ENCODE measurements at regions not wholly inside any gene's neighbourhood (a gene's known extent, or its start where the extent isn't known, plus 50 kb on each side); places are given as distances from the start of the nearest gene placed in this dataset.

DNA sequence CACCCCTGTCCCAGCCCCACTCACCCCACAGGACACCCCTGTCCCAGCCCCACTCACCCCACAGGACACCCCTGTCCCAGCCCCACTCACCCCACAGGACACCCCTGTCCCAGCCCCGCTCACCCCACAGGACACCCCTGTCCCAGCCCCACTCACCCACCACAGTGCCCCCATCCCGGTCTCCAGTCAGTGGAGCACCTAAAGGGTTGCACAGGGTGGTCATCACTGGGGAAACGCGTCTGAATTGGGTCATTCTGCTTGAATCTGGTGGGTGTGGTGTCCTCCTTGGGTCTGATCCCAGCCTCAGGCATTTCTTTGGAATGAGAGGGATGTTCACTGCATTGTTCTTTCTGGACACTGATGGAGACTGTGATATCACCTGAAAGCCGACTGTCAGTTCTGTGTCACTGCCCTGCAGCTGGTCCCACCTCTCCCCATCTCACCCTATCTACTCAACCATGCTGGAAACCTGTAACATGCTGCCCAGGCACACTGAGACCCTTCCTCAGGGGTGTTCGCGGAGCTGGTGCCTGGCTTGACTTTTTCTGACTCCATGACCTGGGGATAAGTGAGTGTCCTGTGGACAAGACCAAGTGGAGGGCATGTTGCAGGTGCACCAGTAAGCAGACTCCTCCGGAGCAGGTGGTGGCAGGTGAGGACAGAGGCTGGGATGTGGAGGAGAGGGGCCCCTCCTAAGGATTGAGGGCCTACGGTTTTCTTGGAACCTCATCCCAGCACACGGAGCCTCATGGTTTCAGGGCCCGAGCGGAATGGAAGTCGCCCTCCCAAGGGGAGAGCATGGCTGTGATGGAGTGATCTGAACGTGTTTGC, 262.5 kb upstream of the PPP2R2D start:
- no peak for DNase-seq

DNA sequence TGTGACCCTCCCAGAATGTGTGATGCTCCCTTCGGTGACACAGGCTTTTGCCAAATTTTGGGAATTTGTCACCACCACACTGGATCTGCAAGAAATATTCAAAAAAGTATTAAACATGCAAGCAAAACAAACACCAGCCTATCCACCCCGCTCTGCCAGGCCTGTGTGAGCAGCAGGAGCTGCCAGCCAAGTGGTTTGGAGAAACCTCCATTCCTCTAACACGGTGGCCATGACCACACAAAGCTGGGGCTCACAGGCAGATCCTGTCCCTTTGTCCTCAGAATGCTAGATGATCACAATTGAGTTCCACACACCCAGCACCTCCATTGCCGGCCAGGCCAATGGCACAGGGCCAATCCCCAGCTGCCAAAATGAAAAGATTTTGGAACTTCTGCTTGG, 261.9 kb upstream of the PPP2R2D start:
- DNase-seq, result no peak

DNA sequence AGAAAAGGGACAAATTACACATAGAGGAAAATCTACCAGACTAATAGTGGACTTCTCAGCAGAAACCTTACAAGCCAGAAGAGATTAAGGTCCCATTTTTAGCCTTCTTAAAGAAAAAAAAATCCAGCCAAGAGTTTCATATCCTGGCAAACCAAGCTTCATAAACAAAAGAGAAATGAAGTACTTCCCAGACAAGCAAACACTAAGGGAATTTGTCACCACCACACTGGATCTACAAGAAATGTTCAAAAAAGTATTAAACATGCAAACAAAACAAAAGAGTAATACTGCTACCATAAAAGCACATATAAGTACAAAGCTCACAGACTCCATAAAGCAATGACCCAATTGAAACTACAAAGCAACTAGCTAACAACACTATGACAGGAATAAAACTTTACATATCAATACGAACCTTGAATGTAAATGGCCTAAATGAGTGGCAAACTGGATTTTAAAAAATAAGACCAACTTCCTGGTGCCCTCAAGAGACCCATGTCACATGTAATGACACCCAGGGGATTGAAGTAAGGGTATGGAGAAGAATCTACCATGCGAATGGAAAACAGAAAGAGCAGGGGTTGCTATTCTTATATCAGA, 260.7 kb upstream of the PPP2R2D start:
- DNase-seq, result no peak

DNA sequence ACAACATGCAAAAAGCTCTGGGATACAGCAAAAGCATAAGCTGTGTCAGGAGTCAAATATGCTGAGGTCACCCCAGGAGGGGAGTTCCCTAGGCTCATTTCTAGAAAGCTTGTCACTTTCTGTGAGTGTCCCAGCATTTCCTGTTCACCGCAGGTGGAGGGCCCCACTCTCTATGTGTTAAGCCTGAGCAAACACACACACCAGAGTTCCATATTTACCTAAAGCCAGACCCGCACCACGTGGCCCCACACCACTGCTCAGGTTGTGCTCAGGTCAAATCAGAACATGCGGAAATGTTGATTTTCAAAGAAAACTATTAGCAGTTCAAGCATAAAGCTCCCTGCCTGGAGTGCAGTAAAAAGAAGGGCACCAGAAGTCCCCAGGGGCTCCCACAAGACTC, 259.6 kb upstream of the PPP2R2D start:
- no peak for DNase-seq

DNA sequence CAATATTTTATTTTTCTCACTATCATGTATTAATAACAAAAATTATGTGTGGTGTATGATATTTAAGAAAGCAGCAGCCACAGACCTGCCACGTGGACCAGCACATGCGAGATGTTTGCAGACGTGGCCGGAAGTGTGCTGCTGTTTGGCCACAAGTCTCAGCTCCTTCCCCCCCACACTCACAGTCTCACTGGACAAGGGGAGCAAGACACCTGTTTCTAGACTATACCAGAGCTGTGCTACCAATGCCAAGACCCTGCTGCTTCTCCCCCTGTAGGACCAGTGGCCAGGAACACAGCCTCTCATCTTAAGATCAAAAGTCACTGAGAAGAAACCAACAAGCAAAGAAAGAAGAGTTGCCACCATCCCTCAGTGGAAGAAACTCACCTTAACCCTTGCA, 258.9 kb upstream of the PPP2R2D start:
- DNase-seq, result no peak

DNA sequence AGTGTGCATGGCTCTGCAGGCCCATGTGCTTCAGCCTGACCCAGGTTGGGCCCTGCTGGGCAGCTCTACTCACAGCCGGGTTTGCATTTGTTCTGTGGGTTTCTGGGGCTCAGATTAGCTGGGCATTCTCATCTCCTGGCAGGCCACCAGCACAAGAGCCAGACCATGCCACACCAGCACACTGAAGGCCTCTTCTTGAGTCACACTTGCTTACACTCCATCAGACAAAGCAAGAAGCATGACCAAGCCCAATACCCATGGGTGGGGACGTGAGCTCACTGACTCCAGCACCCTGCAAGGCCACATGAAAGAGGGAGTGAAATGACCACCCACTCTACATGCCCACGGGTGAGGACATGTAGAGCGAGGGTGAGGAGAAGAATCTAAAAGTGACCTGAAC, 257.8 kb upstream of the PPP2R2D start:
- DNase-seq, result no peak

DNA sequence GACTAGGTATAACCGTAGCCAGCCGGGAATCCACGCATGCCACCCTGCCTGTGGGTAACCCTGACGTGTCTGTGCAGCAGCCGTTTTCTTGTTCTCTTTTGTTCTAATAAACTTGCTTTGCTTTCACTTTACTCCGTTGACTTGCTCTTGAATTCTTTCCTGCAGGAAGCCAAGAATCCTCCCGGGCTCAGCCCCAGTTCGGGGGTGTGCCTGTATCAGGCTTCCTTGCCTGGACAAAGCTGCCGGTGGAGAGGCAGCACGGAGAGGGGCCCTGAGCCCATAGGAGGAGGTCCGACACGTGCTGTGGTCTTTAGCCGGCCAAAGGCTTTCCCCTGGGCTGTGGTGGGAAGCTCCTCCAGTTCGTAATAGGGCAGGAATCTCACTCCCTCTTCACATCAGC, 256.5 kb upstream of the PPP2R2D start:
- DNase-seq, result no peak

GRCh38 chr10:131644864-131645658, 255.7 kb upstream of the PPP2R2D start:
- DNase-seq, result no peak

GRCh38 chr10:131645756-131646155, 255.1 kb upstream of the PPP2R2D start:
- no peak for DNase-seq

DNA sequence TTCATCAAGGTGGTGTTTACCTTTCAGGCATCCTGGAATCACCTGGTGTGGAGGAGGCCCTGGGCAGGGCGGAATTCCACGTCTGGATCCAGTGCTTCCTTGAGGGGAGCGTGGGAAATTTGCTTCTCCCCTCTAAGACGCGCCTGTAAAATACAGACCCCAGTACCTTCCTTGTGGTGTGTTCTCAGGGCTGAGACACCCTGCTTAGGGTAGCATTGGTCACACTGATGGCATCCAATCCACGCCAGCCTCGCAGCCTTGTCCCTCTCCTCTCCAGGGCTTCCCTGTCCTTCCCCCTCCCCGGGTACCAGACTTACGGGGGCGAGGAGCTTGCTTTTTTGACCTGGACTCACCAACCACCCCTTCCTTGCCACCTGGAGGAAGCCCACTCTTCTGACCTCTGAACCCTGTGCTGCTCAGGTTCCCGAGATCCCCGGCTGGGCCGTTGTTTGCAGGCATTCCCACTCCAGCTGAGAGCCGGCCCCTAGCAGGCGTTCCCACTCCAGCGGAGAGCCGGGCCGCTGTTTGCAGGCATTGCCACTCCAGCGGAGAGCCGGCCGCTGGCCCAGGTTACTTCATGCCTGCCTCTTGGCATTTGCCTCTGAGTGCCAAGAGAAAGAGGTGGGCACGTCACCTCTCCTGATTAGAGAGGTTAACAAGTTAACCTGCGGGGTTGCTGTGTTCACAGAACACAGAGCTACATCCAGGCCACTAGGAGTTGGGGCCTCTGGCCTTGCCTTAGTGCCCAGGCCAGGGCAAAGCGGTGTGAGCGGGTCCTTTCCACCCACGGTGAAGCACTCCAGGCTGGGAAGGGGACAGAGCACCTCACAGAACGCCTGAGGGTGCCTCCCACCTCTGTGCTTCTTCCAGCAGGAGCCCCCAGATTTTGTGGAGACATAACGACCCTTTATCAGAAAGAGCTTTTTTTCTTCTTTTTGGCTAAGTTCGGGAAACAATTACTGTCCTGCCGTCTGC, 254.0 kb upstream of the PPP2R2D start:
- no peak for DNase-seq

GRCh38 chr10:131647789-131648188, 253.0 kb upstream of the PPP2R2D start:
- DNase-seq, result no peak

GRCh38 chr10:131648386-131649020, 252.3 kb upstream of the PPP2R2D start:
- DNase-seq, result no peak

GRCh38 chr10:131649617-131650016, 251.2 kb upstream of the PPP2R2D start:
- DNase-seq, result no peak

DNA sequence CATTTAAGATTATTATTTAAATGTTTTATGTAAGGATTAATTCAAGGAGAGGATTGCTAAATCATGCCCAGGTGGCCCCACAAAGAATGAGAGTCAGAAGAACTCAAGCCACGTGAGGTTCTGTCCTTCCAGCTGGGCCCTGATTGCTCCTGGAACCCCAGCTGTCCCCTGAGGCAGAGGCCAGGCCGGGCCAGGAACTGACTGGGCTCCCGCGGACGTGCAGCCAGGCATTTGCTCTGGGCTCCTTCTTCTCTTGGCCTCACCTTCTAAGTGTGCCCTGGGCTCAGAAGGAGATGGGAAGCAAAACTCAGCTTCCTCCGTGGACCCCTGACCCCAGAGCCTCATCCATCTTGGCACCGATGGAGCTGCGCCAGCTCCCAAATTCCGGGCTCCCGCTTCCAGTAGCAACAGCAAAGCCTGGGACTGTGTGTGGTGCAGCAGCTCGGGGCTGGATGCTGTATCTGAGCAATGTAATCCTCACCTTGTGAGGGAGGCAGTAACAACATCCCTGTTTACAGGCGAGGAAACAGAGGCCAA, 250.6 kb upstream of the PPP2R2D start:
- DNase-seq, result no peak

GRCh38 chr10:131650771-131651673, 249.8 kb upstream of the PPP2R2D start:
- no peak for DNase-seq

DNA sequence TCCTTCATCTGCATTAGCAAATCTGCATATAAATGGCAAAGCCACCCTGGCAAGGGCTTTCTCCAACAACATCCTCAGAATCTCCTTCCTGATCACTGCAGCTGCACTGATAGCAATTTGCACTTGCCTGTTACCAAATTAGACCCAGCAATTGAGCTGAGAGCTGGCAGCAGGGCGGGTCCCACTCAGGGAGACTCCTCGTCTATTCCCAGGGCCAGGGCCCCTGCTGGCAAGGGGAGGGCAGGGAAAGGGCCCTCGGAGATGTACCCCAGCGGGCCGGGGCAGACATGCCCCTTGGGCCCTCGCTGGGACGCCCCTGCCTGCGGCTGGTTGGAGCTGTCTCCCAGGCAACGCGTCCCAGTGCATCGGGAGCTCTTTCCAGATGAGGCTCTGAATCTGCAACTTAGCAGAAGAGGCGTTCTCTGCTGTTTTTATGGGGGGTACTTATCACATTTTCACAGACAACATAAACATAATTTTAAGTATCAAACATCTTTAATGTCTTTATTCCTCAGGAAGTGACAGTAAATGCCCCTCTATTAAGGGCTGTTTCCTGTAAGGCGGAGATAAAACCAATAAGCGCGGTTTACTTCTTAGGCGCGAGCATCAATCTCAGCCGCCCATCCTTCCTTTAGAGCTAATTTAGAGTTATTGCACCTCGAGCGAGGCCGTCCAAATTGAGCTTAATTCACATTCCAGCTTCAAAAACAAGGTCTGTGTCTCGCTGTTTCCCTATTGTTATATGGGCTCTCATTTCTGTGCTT, 249.0 kb upstream of the PPP2R2D start:
- no peak for DNase-seq

GRCh38 chr10:131652438-131653139, 248.2 kb upstream of the PPP2R2D start:
- DNase-seq, result no peak

- DNase-seq, result no peak
These were observed 247.7 kb upstream of the PPP2R2D start for GRCh38 chr10:131653140-131653539.

All from NCI-H82 (cell line).